ELR (cell line): ENCODE measurements at regions not wholly inside any gene's neighbourhood (a gene's known extent, or its start where the extent isn't known, plus 50 kb on each side); places are given as distances from the start of the nearest gene placed in this dataset.

Experiments
- DNase-seq: peaks from one replicate; pipeline ENCODE4 v3.0.0-alpha.2; 2015; ENCODE audit warnings: low read depth

GRCh38 chr6:128667339-128667858, 147.0 kb upstream of the PTPRK start:
- no peak for DNase-seq

- DNase-seq = no peak
These were observed 146.0 kb upstream of the PTPRK start for GRCh38 chr6:128666405-128666804.

DNA sequence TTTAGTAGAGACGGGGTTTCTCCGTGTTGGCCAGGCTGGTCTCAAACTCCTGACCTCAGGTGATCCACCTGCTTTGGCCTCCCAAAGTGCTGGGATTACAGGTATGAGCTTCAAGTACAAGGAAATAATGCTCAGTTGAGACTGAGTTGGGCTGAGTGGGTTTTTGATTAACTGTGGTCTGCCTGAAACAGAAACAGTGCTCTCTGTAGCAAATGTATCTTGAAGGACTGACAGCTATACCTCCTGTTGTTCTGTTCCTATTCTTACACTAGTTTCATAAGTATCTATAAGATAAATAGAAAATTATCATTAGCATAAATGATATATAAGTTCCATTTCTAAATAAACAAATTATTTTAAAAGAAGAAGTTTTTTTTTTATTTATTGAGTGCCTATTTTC, 142.8 kb upstream of the PTPRK start:
- DNase-seq = no peak

DNA sequence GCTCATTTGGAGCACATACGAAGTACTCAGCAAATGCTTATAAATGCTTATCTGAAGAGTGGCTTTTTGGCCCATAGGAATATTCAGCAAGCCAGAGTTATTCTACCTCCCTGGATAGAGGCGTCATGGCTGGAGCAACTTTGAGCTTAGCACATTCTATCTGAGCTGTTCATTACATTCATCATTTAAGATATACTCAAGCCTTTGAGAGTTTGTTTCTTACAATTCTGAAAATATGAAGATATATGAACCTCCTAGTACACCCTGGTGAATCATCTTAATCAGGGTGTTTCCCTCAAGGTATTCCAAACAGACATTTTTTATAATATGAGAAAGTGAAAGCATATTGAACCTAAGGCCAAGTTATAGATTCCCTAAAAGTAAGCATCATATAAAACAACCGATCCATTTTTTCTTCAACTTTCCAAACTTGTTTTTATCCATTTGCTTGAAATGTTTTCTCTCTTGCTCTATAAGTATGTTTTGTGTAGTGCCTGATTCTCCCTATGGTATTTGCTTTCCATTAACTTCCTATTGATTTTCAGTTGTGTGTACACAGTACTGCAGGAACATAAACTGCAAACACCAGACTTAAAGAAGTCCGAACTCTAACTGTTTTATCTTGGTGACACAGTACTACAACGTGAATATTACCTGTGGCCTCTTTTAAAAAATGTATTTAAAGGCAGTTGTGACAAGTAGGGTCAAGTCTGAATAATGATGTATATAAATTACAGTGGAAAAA, 139.7 kb upstream of the PTPRK start:
- DNase-seq = peak; percentile 40

- DNase-seq = no peak
These were observed 138.9 kb upstream of the PTPRK start for GRCh38 chr6:128659276-128659675.

DNA sequence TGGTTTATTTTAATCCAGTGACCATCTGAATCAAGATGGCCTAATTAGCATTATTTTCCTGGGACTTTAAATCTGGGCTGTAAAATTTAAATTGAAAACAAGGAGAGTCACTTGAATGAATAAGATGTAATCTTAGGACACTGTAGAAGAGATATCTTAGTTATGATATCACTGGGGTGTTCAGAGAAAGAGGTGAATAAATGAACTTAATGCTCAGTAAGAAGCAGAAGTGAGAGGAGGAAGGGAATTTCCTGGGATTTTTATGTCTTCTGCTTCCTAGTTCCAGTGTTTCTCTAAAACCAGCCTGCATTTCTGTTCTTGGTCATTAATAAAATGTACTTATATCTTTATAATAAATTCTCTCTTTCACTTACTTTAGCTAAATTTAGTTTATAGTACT, 136.8 kb upstream of the PTPRK start:
- peak; percentile 31 for DNase-seq

DNA sequence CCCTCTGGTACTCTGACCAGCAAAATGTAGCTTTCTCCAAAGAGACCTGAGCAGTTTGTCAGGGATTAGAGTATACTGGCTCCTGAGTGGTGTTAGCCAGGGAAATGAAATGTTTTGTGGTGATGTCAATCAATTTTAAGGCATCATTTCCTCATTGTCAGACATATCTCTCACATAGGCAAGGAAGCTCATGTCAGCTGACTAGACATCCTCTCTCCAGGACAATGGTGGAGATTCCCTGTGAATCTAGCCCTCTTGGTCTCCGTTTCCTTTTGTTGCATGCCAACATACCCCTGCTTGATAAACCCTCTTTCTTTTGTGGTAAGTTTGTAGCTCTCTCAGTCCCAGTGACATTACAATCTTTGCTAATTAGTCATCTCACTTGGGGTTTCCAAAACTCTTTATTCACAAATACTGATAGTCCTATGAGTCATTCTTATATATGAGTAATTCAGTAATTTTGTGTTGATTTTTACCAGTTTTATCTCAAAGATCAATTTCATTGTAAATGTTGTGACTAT, 135.6 kb upstream of the PTPRK start:
- DNase-seq = peak; percentile 97

GRCh38 chr6:128648022-128648598, 127.7 kb upstream of the PTPRK start:
- DNase-seq = no peak

DNA sequence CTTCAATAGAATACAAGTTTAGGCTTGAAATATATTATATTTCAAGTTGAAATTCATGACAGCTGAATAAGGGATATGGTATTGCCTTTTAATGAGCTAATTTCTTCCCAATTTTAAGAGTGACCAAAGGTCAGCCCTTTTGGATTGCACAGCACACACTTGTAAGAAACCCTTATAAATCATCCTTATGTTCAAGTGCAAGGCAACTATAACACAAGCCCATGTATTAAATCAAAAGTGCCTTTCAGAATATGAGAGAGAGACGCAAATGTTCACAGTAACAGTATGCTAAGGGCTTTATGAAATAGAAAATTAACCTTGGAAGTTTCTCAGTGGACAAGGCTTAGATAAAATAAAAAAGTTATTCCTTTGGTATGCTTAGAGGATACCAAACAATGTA, 121.7 kb upstream of the PTPRK start:
- no peak for DNase-seq

- DNase-seq = no peak
These were observed 121.3 kb upstream of the PTPRK start for GRCh38 chr6:128641703-128642102.

GRCh38 chr6:128638817-128639216, 118.4 kb upstream of the PTPRK start:
- DNase-seq = no peak

DNA sequence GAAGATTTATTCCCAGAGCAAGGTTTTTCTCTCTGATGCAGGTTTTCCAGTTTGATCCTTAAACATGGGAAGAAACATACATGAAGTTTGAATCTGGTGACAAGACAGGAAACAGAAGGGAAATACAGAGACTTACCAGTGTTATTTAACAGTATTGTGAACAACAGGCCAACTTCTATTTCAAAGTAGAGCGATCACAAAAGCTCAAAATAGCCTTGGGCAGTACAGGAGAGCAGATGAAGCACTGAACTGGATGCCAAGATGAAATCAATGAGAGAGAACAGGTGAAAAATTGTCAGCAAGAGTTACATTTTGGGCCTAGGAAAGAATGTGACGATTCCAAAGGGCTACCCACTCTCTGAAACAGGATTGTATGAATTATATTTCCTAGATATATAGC, 114.8 kb upstream of the PTPRK start:
- DNase-seq = no peak

DNA sequence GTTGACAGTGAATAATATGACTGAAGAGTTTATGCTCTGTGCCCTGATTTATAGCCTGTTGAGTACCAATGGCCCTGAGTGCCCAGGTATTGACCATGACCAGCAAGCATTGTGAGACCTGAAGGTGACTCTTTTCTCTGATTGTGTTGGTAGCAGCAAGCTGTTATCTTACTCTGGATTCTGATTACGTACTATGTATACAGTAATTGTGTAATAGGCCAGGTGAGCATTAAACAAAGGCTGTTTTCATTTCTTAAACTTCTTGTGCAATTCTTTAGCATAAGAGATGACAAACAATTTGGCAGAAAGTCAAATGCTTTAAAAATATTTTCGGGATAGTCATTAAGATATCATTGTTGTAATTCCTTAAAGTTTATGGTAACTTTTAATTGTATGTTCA, 111.7 kb upstream of the PTPRK start:
- DNase-seq = no peak

- DNase-seq = no peak
These were observed 110.6 kb upstream of the PTPRK start for GRCh38 chr6:128631031-128631430.

- DNase-seq = peak; percentile 6
These were observed 109.8 kb upstream of the PTPRK start for GRCh38 chr6:128630213-128630612.

DNA sequence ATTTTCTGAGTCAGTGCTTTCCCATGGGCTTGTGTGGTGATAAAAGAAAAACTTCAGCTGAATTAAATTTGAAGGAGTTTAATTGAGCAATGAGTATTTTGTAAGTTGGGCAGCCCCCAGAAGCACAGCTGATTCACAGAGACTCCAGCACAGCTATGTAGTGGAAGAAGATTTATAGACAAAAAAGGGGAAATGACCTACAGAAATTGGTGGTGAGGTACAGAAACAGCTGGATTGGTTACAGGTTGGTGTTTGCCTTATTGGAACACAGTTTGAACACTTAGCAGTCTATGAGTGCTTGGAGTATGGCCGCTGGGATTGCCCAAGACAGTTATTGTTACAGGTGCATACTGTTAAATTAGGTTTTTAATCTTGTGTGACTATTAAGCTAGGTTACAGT, 96.9 kb upstream of the PTPRK start:
- DNase-seq = no peak

- no peak for DNase-seq
These were observed 95.9 kb upstream of the PTPRK start for GRCh38 chr6:128616342-128616741.

GRCh38 chr6:128606611-128607010, 86.2 kb upstream of the PTPRK start:
- DNase-seq = no peak

DNA sequence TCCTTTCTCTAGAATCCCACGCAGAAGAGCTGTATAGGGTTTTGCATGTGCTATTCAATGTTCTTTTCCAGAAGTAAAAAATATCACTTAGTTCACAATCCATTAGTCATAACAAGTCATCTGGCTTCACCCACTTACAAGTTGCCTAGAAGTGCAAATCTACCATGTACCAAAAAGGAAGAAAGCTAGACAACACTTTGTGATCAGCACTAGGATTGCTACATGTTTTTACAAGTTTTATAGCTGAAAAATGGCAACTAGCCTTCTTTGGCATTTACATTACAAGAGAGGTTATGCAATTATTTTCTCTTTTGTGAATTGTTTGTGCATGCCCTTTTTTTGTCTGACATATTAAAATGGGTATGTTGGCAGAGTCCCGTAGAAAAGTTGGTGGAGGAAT, 85.6 kb upstream of the PTPRK start:
- peak; percentile 23 for DNase-seq

- DNase-seq = peak; percentile 7
These were observed 80.7 kb upstream of the PTPRK start for GRCh38 chr6:128601060-128601459.

GRCh38 chr6:128600397-128600951, 80.1 kb upstream of the PTPRK start:
- DNase-seq = peak; percentile 97

GRCh38 chr6:128599036-128599435, 78.6 kb upstream of the PTPRK start:
- DNase-seq = peak; percentile 16

DNA sequence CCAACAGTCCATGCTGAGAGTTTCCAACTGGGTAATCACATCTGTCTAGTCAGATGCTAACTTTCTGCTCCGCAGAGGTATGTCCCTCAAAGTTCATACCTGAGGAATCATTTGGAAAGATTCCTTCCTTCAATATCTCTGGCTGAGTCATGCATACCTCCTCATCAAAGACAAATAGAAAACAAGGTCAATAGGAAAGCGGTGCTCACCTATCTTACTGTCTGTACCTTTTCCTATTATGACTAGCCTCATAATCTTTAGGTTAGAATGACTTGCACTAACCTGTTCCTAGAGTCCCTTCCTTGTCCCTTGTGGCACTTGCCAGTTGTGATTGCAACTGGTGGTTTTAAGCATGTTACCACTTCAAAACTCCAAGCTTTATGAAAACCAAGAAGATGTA, 78.2 kb upstream of the PTPRK start:
- DNase-seq = peak; percentile 6
